Neural progenitor cell (in vitro differentiated cells): ENCODE measurements at regions not wholly inside any gene's neighbourhood (a gene's known extent, or its start where the extent isn't known, plus 50 kb on each side); places are given as distances from the start of the nearest gene placed in this dataset.

ENCODE experiments used
- EZH2 ChIP-seq: fragments of 200-600 bp; sonication (generic); IDR thresholded peaks from 2 replicates; pipeline ENCODE4 v1.6.1; 2017; ENCODE audit warnings: antibody characterized with exemption, mild to moderate bottlenecking, moderate library complexity
- TF ChIP-seq, protein P1 (sequence below): fragments of 200-600 bp; sonication (generic); IDR thresholded peaks from 2 replicates; pipeline ENCODE4 v1.5.1; 2017; ENCODE audit warnings: antibody characterized with exemption, mild to moderate bottlenecking

DNA sequence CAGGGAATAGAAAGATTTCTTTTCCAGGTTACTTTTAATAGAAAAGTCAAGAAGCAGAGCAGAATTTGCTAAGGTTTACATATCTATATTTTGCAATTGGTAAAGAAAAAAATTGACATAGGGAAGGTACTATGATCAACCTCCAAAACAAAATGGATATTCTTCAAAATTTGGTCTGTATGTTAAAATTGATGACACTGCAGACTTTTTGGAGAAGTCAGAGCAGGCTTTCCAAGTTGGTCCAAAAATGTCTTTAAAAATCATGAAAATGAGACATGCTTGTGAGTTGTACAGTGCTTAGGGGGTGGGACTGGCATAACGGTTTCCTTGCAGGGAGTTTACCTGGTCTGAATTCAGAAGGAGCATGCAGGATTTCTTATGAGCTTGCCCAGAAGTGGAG is 77.0 kb downstream of the TFPI2 start:
- TF ChIP-seq EZH2, result no peak
- TF ChIP-seq, protein P1, sequence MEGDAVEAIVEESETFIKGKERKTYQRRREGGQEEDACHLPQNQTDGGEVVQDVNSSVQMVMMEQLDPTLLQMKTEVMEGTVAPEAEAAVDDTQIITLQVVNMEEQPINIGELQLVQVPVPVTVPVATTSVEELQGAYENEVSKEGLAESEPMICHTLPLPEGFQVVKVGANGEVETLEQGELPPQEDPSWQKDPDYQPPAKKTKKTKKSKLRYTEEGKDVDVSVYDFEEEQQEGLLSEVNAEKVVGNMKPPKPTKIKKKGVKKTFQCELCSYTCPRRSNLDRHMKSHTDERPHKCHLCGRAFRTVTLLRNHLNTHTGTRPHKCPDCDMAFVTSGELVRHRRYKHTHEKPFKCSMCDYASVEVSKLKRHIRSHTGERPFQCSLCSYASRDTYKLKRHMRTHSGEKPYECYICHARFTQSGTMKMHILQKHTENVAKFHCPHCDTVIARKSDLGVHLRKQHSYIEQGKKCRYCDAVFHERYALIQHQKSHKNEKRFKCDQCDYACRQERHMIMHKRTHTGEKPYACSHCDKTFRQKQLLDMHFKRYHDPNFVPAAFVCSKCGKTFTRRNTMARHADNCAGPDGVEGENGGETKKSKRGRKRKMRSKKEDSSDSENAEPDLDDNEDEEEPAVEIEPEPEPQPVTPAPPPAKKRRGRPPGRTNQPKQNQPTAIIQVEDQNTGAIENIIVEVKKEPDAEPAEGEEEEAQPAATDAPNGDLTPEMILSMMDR, result no peak
